ENCODE measurements at regions not wholly inside any gene's neighbourhood (a gene's known extent, or its start where the extent isn't known, plus 50 kb on each side); places are given as distances from the start of the nearest gene placed in this dataset.

DNA sequence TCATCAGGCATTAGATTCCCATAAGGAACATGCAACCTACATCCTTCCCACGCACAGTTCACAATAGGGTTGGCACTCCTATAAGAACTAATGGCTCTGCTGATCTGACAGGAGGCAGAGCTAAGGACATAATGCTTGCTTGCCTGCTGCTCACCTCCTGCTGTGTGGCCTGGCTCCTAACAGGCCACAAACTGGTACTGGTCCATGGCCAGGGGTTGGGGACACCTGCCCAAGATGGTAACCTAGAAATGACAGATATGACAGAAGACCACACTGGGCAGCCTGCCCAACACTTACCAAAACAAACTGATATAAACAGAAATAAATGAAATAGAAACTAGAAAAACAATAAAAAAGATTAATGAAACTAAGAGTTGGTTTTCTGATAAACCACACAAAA is 325.6 kb downstream of the SEC23A start:
- TF ChIP-seq EP300 (IDR thresholded peaks at IDR 0.05) (no peak), POLR2A (IDR thresholded peaks at IDR 0.05) (no peak), POLR2AphosphoS5 (IDR thresholded peaks at IDR 0.05) (no peak)
- TF ChIP-seq, protein P1, sequence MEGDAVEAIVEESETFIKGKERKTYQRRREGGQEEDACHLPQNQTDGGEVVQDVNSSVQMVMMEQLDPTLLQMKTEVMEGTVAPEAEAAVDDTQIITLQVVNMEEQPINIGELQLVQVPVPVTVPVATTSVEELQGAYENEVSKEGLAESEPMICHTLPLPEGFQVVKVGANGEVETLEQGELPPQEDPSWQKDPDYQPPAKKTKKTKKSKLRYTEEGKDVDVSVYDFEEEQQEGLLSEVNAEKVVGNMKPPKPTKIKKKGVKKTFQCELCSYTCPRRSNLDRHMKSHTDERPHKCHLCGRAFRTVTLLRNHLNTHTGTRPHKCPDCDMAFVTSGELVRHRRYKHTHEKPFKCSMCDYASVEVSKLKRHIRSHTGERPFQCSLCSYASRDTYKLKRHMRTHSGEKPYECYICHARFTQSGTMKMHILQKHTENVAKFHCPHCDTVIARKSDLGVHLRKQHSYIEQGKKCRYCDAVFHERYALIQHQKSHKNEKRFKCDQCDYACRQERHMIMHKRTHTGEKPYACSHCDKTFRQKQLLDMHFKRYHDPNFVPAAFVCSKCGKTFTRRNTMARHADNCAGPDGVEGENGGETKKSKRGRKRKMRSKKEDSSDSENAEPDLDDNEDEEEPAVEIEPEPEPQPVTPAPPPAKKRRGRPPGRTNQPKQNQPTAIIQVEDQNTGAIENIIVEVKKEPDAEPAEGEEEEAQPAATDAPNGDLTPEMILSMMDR (IDR thresholded peaks at IDR 0.05): no peak

Data from stomach (tissue), 4 donors.